GM23248 (cell line): ENCODE measurements at regions not wholly inside any gene's neighbourhood (a gene's known extent, or its start where the extent isn't known, plus 50 kb on each side); places are given as distances from the start of the nearest gene placed in this dataset.

ENCODE experiments used
- EZH2 ChIP-seq: fragments of 200-600 bp; sonication (generic); IDR thresholded peaks from 2 replicates; pipeline ENCODE4 v1.6.1; 2018; ENCODE audit warnings: antibody characterized with exemption, mild to moderate bottlenecking; ENCODE audit not compliant: insufficient read depth, poor library complexity, severe bottlenecking
- EZH2phosphoT487 ChIP-seq: fragments of 200-600 bp; sonication (generic); IDR thresholded peaks from 2 replicates; pipeline ENCODE4 v1.6.1; 2018; ENCODE audit warnings: antibody characterized with exemption, moderate library complexity, mild to moderate bottlenecking, low read depth; ENCODE audit not compliant: insufficient read depth

DNA sequence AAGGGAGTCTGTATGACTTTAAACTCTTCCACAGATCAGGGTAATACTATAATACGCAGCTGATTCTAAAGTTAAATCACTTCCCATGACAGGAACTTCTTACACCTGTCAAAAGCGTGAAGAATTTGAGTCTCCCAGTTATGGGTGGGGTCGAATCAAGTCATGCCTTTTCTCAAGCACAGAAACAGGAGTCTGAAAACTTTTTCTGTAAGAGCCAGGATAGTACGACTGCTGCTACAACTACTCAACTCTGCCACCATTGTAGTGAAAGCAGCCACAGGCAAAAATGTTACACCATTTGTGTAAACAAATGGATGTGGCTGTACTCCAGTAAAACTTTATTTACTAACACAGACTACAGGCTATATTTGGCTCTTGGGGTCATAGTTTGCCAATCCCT lies 90.3 kb downstream of the DUSP6 start:
- TF ChIP-seq EZH2phosphoT487 = no peak
- TF ChIP-seq EZH2 = no peak
